ENCODE measurements at regions not wholly inside any gene's neighbourhood (a gene's known extent, or its start where the extent isn't known, plus 50 kb on each side); places are given as distances from the start of the nearest gene placed in this dataset. TPM values are rescaled to one million over a fixed set of nuclear protein-coding genes. Genes with fewer than 3 reads are reported as not detected.

DNA sequence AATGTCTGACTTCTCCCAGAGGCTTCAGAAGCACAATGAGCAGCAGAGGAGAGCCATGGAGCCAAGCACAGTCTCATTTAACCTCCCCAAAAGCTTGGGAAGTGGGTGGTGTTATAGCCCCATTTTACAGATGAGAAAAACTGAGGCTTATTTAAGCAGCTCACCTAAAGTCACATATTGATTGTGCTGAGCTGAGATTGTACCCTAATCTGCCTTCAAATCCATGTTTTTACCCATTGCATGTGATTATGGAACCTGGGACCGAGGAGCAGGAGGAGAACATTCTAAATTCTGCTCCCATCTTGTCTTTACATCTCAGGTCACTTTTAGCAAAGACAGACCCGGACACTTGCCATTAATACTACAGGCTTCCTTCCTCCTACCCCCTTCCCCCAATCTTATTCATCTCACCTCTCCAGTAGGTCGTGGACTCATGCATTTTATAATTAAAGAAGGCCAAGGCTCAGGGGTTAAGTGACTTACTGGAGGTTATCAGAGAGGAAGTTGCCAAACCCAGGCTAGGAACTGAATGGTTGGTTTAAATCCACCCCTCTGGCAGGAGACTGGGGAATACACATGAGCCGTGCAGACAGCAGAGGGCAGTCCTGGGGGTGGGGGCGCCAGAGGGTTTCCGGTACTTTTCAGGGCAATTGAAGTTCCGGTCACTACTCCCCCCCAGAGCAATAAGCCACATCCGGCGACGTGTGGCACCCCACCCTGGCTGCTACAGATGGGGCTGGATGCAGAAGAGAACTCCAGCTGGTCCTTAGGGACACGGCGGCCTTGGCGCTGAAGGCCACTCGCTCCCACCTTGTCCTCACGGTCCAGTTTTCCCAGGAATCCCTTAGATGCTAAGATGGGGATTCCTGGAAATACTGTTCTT is 51.0 kb upstream of the IL17B start (continued):
- TF ChIP-seq, protein P1, sequence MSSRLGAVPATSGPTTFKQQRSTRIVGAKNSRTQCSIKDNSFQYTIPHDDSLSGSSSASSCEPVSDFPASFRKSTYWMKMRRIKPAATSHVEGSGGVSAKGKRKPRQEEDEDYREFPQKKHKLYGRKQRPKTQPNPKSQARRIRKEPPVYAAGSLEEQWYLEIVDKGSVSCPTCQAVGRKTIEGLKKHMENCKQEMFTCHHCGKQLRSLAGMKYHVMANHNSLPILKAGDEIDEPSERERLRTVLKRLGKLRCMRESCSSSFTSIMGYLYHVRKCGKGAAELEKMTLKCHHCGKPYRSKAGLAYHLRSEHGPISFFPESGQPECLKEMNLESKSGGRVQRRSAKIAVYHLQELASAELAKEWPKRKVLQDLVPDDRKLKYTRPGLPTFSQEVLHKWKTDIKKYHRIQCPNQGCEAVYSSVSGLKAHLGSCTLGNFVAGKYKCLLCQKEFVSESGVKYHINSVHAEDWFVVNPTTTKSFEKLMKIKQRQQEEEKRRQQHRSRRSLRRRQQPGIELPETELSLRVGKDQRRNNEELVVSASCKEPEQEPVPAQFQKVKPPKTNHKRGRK (CRISPR knock-in tag; IDR thresholded peaks at IDR 0.05), result no peak

MicroRNAs encoded in the stretch of these regions (microRNA counts, 767-probe panel; counts per million panel counts)
- microRNA hsa-miR-145-5p, result not detected

Small RNAs in the stretch of these regions (microRNA-seq; reads per million reads assigned to microRNA genes)
- gene MIR145, result 304 reads per million, percentile 81 among the genes with 10 or more reads in this experiment

Small RNAs in the stretch of these regions (small RNA-seq; reads per million reads assigned to genes)
- gene MIR145 (ENCODE audit: insufficient read depth in 2 of 3, insufficient read length in 3 of 3, low read depth in 2 of 3, low replicate concordance in 1 of 3), result 0 reads per million in 3 experiments
